Fibroblast of lung (primary cell): ENCODE measurements at regions not wholly inside any gene's neighbourhood (a gene's known extent, or its start where the extent isn't known, plus 50 kb on each side); places are given as distances from the start of the nearest gene placed in this dataset.

Experiments
- EZH2 ChIP-seq: IDR thresholded peaks from 2 replicates; pipeline ENCODE4 v1.5.1; 2012; ENCODE audit warnings: low read length, control low read depth, mild to moderate bottlenecking; ENCODE audit errors: missing control alignments
- TF ChIP-seq, protein P1 (sequence below), 2 donors: IDR thresholded peaks in 1 of 2; conservative IDR thresholded peaks in 1 of 2; 1 replicate in 1 of 2; 2 replicates in 1 of 2; pipeline ENCODE4 v1.5.1; 2011 to 2012; ENCODE audit warnings: low read length in 2 of 2, control low read depth in 1 of 2, inconsistent platforms in 1 of 2, low read depth in 1 of 2, mild to moderate bottlenecking in 1 of 2

GRCh38 chr11:13884158-13884799 is 78.2 kb upstream of the SPON1 start:
- TF ChIP-seq, protein P1, sequence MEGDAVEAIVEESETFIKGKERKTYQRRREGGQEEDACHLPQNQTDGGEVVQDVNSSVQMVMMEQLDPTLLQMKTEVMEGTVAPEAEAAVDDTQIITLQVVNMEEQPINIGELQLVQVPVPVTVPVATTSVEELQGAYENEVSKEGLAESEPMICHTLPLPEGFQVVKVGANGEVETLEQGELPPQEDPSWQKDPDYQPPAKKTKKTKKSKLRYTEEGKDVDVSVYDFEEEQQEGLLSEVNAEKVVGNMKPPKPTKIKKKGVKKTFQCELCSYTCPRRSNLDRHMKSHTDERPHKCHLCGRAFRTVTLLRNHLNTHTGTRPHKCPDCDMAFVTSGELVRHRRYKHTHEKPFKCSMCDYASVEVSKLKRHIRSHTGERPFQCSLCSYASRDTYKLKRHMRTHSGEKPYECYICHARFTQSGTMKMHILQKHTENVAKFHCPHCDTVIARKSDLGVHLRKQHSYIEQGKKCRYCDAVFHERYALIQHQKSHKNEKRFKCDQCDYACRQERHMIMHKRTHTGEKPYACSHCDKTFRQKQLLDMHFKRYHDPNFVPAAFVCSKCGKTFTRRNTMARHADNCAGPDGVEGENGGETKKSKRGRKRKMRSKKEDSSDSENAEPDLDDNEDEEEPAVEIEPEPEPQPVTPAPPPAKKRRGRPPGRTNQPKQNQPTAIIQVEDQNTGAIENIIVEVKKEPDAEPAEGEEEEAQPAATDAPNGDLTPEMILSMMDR (conservative IDR thresholded peaks at IDR 0.05 in 1 of 2, IDR thresholded peaks at IDR 0.05 in 1 of 2; ENCODE audit: low read depth in 1 of 2, low read length in 2 of 2), result no peak
- no peak for TF ChIP-seq EZH2
